ENCODE measurements at regions not wholly inside any gene's neighbourhood (a gene's known extent, or its start where the extent isn't known, plus 50 kb on each side); places are given as distances from the start of the nearest gene placed in this dataset.

DNA sequence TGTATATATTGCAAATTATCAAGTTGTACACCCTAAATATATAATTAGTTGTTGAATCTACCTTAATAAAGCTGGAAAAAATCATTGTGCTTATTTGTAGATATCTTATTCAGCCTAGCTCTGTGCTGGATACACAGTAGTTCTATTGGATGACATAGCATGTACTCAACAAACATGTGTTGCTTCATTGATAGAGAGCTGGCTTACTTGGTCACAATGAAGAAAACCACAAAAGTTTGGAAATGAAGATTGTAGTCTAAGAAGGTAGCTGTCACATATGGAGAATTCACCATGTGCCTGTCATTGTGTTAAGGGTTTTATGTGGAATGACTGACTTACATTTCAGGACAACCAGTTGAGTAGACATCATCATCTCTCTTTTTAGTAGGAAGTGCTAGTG lies 278.9 kb downstream of the LMO7 start:
- DNase-seq (ENCODE audit: extremely low spot score, unreplicated experiment): no peak
- H3K27ac Mint-ChIP-seq (ENCODE audit: unreplicated experiment): no peak overlapping the region
- H3K4me1 Mint-ChIP-seq (ENCODE audit: unreplicated experiment): no peaks in the 10 kb centered on the region
- TF ChIP-seq, protein P1, sequence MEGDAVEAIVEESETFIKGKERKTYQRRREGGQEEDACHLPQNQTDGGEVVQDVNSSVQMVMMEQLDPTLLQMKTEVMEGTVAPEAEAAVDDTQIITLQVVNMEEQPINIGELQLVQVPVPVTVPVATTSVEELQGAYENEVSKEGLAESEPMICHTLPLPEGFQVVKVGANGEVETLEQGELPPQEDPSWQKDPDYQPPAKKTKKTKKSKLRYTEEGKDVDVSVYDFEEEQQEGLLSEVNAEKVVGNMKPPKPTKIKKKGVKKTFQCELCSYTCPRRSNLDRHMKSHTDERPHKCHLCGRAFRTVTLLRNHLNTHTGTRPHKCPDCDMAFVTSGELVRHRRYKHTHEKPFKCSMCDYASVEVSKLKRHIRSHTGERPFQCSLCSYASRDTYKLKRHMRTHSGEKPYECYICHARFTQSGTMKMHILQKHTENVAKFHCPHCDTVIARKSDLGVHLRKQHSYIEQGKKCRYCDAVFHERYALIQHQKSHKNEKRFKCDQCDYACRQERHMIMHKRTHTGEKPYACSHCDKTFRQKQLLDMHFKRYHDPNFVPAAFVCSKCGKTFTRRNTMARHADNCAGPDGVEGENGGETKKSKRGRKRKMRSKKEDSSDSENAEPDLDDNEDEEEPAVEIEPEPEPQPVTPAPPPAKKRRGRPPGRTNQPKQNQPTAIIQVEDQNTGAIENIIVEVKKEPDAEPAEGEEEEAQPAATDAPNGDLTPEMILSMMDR (IDR thresholded peaks at IDR 0.05): no peak
- H3K4me3 Mint-ChIP-seq (ENCODE audit: unreplicated experiment): no peak overlapping the region
- no peaks in the 10 kb centered on the region for H3K36me3 Mint-ChIP-seq (ENCODE audit: unreplicated experiment)
- no peaks in the 10 kb centered on the region for H3K9me3 Mint-ChIP-seq (ENCODE audit: unreplicated experiment)
- H3K27me3 Mint-ChIP-seq (ENCODE audit: unreplicated experiment): peaks cover 5% of the 10 kb centered on the region

DNA sequence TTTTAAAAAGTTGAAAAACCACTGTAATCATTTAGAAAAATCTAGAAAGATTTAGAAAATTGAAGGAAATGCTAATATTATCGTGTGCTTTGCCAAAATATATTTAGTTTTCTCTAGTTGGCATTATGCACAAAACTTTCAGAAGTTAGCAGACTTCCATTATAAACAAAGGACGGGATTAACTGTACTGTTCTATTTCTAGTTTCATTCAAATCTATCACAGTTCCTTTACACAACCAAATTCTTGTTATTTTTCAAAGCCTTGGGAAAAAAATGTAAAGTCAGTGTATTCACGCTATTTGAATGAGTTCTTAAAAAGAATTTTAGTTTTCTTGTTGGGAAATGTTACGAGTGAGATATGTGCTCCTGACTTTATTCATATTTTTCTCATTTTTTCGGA lies 277.8 kb downstream of the LMO7 start:
- H3K9me3 Mint-ChIP-seq (ENCODE audit: unreplicated experiment): no peaks in the 10 kb centered on the region
- H3K4me1 Mint-ChIP-seq (ENCODE audit: unreplicated experiment): no peaks in the 10 kb centered on the region
- DNase-seq (ENCODE audit: extremely low spot score, unreplicated experiment): no peak
- H3K27ac Mint-ChIP-seq (ENCODE audit: unreplicated experiment): no peak overlapping the region
- peaks cover 5% of the 10 kb centered on the region for H3K27me3 Mint-ChIP-seq (ENCODE audit: unreplicated experiment)
- TF ChIP-seq, protein P1 (IDR thresholded peaks at IDR 0.05): no peak
- no peaks in the 10 kb centered on the region for H3K36me3 Mint-ChIP-seq (ENCODE audit: unreplicated experiment)
- H3K4me3 Mint-ChIP-seq (ENCODE audit: unreplicated experiment): no peak overlapping the region

DNA sequence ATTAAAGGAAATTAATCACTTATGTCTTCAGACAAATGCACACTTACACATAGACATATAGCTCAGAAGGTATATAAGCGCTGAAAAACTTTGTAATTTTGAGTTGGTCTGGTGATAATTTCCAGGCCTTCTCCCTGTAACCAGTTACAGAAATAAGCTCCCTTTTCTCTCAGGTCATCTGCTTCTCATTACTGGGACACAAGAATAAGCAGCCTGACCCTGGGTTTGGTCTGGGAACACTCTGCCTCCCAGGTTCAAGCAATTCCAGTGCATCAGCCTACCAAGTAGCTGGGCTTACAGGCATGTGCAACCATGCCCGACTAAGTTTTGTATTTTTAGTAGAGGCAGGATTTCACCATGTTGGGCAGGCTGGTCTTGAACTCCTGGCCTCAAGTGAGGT lies 274.5 kb downstream of the LMO7 start:
- TF ChIP-seq, protein P1 (IDR thresholded peaks at IDR 0.05): no peak
- Mint-ChIP-seq H3K36me3 (ENCODE audit: unreplicated experiment) (no peaks in the 10 kb centered on the region), H3K27me3 (ENCODE audit: unreplicated experiment) (peaks cover 12% of the 10 kb centered on the region), H3K4me1 (ENCODE audit: unreplicated experiment) (peaks cover 3% of the 10 kb centered on the region), H3K27ac (ENCODE audit: unreplicated experiment) (no peak overlapping the region), H3K9me3 (ENCODE audit: unreplicated experiment) (no peaks in the 10 kb centered on the region), H3K4me3 (ENCODE audit: unreplicated experiment) (no peak overlapping the region)
- no peak for DNase-seq (ENCODE audit: extremely low spot score, unreplicated experiment)
